ENCODE measurements at regions not wholly inside any gene's neighbourhood (a gene's known extent, or its start where the extent isn't known, plus 50 kb on each side); places are given as distances from the start of the nearest gene placed in this dataset.
A peak's percentile ranks its signal among the peaks of the same experiment; 100 is the strongest.

DNA sequence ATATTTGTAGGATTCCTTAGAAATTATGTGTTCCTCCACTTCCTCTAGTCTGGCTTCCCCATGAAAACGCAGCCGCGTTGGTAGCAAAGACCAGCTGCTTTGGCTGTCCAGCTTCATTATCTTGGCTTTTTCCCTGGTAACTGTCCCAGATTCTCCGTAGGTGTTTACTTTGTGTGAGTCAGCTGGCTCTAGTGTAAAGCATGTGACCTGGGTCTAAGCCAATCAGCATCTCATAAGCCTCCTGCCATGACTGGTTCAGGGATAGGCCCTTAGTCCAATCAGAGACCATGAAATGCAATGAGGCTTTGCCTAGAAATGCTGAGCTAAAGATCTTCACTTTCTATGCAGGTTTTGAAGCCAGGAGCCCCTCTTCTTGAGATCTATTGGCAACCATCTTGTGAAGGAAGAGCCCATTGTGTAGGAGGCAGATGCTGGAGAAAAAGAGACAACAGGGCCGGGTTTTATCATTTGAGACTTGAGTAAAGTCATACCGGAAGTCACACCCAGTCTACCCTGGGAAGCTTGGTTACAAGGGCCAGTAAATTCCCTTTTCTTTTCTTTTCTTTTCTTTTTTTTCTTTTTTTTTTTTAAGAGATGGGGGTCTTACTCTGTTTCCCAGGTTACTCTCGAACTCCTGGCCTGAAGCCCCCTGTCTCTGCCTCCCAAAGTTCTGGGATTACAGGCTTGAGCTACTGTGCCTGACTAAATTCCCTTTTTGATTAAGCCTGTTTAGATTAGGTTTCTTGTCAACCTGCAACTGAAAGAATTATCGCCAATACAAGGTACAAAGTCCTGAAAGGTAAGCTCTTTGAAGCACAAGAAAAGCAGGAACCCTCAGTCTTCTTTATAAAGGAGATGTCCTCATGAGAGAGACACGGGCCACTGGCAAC lies 256.5 kb upstream of the RREB1 start:
- DNase-seq, result peak; percentile 55 to 72
- Histone ChIP-seq H3K4me3 (no peak overlapping the region), H3K36me3 (no peaks in the 10 kb centered on the region), H3K9me3 (no peaks in the 10 kb centered on the region), H3K27ac (peak overlapping the region in 3 of 5 donors; percentile 25 to 50 (median 50)), H3K27me3 (no peaks in the 10 kb centered on the region), H3K4me1 (peaks cover 6 to 24% (median 13%) of the 10 kb centered on the region in 4 donors)
- 32 to 41% (median 40%) methylated on average over 9 of the region's 9 CpGs for WGBS, 5 donors
- TF ChIP-seq EP300 (IDR thresholded peaks at IDR 0.05) (no peak), POLR2AphosphoS5 (IDR thresholded peaks at IDR 0.05) (peak in 2 of 3 donors; percentile 54 to 65), POLR2A (IDR thresholded peaks at IDR 0.05) (no peak)
- intact Hi-C loops (cut with DNase I; ENCODE audit: low total_unique reads), result no loop called here

DNA sequence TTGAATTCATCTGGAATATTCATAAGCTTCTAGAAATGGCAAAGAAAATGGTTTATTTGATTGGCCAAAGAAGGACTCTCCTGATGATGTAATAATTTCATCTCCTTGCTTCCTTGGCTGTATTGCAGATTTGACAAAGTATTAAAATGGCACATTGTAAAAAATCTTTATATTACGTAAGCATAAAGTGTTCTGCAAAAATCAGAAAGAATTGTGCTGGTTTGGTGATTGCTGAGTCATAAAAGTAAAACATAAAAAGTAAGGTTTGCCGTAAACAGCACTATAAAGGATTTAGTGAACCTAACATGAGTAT lies 255.9 kb upstream of the RREB1 start:
- H3K27me3 ChIP-seq, result no peaks in the 10 kb centered on the region
- H3K4me3 ChIP-seq, result no peak overlapping the region
- whole genome bisulfite sequencing, 5 donors, result 89 to 94% (median 93%) methylated on average over 2 of the region's 2 CpGs
- DNase-seq, result no peak
- intact Hi-C loops (cut with DNase I; ENCODE audit: low total_unique reads), result no loop called here
- peaks cover 12 to 30% (median 18%) of the 10 kb centered on the region in 4 donors for H3K4me1 ChIP-seq
- peak overlapping the region in 1 of 5 donors; percentile 50 for H3K27ac ChIP-seq
- TF ChIP-seq POLR2A (IDR thresholded peaks at IDR 0.05), result no peak
- TF ChIP-seq, protein P1, sequence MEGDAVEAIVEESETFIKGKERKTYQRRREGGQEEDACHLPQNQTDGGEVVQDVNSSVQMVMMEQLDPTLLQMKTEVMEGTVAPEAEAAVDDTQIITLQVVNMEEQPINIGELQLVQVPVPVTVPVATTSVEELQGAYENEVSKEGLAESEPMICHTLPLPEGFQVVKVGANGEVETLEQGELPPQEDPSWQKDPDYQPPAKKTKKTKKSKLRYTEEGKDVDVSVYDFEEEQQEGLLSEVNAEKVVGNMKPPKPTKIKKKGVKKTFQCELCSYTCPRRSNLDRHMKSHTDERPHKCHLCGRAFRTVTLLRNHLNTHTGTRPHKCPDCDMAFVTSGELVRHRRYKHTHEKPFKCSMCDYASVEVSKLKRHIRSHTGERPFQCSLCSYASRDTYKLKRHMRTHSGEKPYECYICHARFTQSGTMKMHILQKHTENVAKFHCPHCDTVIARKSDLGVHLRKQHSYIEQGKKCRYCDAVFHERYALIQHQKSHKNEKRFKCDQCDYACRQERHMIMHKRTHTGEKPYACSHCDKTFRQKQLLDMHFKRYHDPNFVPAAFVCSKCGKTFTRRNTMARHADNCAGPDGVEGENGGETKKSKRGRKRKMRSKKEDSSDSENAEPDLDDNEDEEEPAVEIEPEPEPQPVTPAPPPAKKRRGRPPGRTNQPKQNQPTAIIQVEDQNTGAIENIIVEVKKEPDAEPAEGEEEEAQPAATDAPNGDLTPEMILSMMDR (IDR thresholded peaks at IDR 0.05), result no peak
- TF ChIP-seq POLR2AphosphoS5 (IDR thresholded peaks at IDR 0.05), result no peak
- TF ChIP-seq EP300 (IDR thresholded peaks at IDR 0.05), result no peak
- H3K36me3 ChIP-seq, result no peaks in the 10 kb centered on the region
- H3K9me3 ChIP-seq, result no peaks in the 10 kb centered on the region

DNA sequence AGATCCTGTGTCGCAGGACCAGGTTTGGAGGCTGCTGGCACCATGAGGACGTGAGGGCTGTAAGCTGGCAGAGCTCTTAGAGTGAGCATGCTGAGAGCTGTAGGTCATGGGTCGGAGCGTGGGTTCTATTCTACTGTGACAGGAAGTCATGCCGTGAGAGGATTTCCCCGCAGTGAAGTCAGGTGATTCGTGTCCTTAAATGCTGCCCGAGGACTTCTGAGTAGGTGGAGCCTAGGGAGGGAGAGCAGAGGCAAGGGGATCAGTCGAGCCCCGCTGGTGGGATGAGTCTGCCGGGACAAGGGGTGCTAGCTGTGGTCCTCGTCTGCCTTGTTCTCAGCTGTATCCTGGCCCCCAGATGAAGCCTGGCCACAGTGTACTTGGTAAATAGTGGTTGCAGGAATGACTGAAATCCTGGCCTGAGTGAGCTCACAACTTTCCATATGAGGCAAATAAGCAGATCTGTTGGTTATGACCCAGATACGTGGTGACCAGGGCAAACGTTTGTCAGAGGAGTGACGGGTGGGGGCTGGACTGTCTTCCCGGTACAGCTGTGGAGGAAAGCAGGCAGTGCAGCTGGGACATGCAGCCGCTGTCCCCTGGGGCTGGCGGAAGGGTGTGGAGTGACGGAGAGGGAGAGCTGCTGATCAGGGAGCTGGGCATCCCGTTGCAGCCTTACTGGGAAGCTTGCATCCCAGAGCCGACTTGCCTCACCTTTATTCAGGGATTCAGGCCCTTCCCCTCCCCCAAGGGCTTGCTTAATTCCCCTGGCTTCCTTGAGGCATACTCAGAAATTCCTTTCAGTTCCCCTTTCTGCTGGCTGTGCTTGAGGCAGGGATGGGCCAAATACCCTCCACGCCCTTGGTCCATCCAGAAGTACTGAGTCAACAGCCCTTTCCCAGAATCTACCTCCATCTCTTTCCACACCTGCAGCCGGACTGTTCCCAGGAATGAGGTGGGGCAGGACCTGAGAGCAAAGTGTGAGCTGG lies 250.9 kb upstream of the RREB1 start:
- peak overlapping the region in 3 of 4 donors; percentile 12 to 29 (median 21) for H3K4me3 ChIP-seq
- intact Hi-C loops (cut with DNase I; ENCODE audit: low total_unique reads), result no loop called here

DNA sequence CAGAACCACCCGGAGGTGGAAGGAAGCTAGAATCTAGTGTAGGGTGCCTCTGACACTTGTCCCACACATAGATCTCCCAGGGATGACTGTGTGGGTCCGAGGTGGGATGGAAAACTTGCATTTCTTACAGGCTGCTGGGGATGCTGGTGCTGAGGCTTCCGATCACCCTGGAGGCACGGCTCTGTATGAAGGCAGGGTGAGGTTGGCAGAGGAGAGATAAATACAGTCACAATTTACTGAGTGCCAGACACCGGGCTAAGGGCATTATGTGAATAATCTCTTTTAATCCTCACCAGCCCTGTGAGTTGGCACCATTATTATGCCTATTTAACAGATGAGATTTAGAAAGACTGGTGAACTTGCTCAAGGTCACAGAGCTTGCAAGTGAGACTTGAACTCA lies 250.2 kb upstream of the RREB1 start:
- Histone ChIP-seq H3K27ac (peak overlapping the region in 4 of 5 donors; percentile 69 to 81 (median 74)), H3K36me3 (no peaks in the 10 kb centered on the region), H3K4me1 (peaks cover 14 to 20% (median 17%) of the 10 kb centered on the region in 4 donors), H3K27me3 (no peaks in the 10 kb centered on the region), H3K9me3 (no peaks in the 10 kb centered on the region), H3K4me3 (peak overlapping the region in 1 of 4 donors; percentile 21)
- TF ChIP-seq, protein P1 (IDR thresholded peaks at IDR 0.05), result no peak
- TF ChIP-seq POLR2AphosphoS5 (IDR thresholded peaks at IDR 0.05), result no peak
- no peak for TF ChIP-seq EP300 (IDR thresholded peaks at IDR 0.05)
- TF ChIP-seq POLR2A (IDR thresholded peaks at IDR 0.05), result no peak
- WGBS, 5 donors, result 49 to 72% (median 52%) methylated on average over 5 of the region's 5 CpGs
- intact Hi-C loops (cut with DNase I; ENCODE audit: low total_unique reads), result no loop called here
- no peak for DNase-seq

More for the DNA sequence above, 250.9 kb upstream of the RREB1 start:
- H3K36me3 ChIP-seq, result no peaks in the 10 kb centered on the region
- peak; percentile 67 to 73 for DNase-seq
- H3K4me1 ChIP-seq, result peaks cover 14 to 21% (median 17%) of the 10 kb centered on the region in 4 donors
- TF ChIP-seq POLR2AphosphoS5 (IDR thresholded peaks at IDR 0.05) (peak in 2 of 3 donors; percentile 43 to 72), EP300 (IDR thresholded peaks at IDR 0.05) (no peak), POLR2A (IDR thresholded peaks at IDR 0.05) (no peak)
- TF ChIP-seq, protein P1 (IDR thresholded peaks at IDR 0.05), result no peak
- 9 to 16% (median 16%) methylated on average over 20 to 23 of the region's 23 CpGs for WGBS, 5 donors
- H3K9me3 ChIP-seq, result no peaks in the 10 kb centered on the region
- no peaks in the 10 kb centered on the region for H3K27me3 ChIP-seq
- peak overlapping the region; percentile 67 to 81 (median 76) for H3K27ac ChIP-seq

Measured in stomach (tissue), 8 donors.